Ammon's horn (tissue), 1 donor: ENCODE measurements at regions not wholly inside any gene's neighbourhood (a gene's known extent, or its start where the extent isn't known, plus 50 kb on each side); places are given as distances from the start of the nearest gene placed in this dataset.

Source experiments
- DNase-seq: peaks from one replicate; pipeline ENCODE4 v3.0.0-alpha.2; 2016; ENCODE audit warnings: low spot score

DNA sequence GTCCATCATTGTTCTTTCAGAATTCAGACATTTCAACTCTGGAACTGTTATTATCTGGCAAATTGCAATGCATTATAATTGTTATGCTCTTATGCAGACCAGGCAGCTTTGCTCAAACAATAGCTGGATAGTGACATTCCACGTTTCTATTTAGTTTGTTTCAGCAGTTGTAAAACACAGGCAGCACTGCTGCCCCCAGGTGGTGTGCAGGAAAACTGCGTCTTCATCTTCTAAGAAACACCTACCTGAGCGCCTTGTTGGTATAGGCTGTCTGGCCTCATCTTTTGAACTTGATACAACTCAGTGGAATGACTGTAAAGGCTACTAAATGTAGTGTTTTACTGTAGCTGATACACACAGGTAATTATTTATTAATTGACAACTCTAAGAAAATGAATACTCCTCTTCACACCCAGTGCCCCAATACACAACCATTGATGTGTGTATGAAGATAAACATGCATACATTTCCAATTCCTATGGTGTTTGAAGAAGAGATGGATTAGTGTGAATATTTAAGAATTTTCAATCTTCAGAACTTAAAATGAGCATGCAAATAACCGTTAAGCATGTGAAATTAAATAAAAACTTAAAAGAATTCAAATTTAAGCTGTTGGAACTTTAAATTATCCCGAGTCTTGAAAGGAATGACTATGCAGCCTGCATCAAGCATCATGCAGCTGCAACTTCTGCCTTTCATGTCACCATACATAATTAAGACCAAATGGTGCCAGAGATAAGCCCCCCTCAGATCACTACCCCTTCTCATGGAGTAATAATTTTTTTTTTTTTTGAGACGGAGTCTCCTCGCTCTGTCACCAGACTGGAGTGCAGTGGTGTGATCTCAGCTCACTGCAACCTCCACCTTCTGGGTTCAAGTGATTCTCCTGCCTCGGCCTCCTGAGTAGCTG is 85.6 kb downstream of the CD8B2 start:
- DNase-seq, result peak; percentile 40

DNA sequence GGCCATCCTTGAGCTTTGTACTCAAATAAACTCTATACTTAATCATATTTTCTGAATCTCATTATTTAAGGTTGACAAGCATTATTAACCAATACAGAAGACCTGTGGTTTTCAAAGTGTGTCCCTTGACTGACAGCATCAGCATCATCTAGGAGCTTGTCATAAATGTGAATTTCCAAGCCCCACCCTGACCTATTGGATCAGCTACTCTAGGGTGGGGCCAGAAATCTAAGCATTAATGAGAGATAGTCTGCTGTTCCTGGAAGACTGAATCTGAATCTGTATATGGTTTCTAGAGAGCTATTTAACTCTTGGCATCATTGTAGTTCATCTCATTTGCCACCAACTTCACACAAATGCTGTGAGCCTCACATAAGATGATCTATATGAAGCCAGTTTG is 86.6 kb downstream of the CD8B2 start:
- no peak for DNase-seq

DNA sequence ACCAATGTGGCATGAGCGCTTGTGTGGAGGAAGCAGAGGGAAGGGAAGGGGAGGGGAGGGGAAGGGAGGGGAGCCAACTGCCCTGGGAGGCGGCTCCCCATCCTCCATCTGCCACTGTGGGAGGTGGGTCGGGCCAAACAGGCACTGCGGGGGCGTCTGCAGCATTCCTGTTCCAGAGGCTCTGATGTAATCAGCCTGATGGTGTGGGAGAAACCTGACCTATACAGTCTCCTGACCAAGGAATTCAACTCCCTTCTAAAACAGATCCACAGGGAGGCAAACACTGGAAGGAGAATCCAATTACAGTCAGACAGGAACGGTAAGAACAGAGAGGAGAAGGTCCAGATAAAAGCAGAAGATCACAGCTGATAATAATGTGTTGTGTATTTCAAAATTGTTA is 88.8 kb downstream of the CD8B2 start:
- peak; percentile 16 for DNase-seq

DNA sequence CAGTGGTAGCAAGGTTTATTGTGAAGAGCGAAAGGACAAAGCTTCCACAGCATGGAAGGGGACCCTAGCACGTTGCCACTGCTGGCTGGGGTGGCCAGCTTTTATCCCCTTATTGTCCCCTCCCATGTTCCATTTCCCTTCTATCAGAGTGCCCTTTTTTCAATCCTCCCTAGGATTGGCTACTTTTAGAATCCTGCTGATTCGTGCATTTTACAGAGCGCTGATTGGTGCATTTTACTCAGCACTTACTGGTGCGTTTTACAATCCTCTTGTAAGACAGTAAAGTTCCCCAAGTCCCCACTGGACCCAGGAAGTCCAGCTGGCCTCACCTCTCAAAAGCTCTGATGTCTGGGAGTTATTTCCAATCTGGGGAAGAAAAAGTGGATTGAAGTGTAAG is 90.1 kb downstream of the CD8B2 start:
- no peak for DNase-seq

DNA sequence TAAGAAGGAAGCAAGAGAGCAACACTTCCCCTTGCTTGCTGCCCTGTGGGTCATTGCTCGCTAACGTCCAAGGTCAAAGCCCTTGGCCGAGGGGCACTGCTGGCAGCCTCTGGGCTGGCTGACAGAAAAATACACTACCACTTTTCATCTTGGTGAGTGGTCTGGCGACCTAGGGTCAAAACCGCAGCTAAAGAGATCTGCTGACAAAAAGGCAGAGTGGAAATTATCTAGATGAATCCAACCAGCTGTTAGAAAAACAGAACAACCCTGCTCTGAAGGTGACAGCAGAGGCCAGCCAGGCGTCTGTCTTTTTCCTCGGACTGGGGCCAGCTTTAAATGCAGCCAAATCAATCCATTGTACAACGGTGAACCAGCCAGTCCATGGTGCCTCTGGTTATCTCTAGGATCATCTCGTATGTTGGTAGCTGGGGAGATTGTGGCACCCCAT is 92.6 kb downstream of the CD8B2 start:
- DNase-seq, result no peak

DNA sequence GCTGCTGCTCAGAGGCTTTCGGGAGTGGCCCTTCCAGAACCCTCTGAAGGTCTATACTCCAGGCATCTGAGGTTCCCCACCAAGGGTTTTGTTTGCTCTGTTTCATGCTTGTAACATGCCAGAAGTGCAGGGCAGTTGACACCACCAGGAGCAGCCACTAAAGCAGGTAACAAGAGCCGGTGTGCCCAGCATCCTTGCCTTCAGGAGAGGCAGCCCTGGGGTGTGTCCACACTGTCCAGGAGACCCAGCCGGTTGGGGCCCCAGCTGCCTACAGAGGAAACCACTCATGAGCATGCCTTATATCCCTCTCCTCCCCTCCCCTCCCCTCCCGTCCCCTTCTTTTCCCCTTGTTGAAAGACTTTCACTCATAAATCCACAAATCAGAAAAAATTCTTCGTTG is 93.1 kb downstream of the CD8B2 start:
- no peak for DNase-seq

DNA sequence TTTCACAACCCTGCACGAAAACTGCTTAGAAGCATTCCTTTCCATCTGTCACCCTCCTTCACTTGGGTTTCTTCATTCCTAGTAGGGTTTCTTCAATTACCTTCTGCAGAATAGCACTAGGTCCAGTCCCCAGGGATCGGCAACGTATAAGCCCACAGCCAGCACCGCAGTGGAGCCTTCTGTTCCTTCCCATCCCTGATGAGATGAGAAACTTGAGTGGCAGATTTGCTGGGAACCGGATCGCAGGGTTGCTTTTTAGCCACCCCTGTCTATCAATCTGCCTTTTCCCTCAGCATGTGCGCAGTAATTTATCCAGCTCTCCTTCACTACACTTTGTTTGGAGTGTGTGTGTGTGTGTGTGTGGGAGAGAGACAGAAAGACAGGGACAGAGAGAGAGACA is 94.2 kb downstream of the CD8B2 start:
- DNase-seq, result no peak

DNA sequence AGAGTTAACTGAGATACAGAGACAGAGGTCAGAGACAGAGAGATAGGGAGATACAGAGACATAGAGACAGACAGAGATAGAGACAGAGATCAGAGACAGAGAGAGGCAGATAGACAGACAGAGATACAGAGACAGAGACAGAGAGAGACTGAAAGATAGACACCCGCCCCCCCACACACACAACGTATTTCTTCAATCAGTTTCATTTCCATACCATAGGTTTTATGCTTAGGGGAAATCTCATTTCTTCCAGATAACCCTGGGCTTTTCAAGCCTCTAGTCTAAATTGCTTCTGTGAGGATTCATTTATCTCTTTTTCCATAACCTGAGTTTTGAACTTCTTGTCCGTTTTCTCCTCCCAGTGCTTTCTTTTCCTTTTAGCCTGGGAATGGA is 94.6 kb downstream of the CD8B2 start:
- DNase-seq, result no peak

DNA sequence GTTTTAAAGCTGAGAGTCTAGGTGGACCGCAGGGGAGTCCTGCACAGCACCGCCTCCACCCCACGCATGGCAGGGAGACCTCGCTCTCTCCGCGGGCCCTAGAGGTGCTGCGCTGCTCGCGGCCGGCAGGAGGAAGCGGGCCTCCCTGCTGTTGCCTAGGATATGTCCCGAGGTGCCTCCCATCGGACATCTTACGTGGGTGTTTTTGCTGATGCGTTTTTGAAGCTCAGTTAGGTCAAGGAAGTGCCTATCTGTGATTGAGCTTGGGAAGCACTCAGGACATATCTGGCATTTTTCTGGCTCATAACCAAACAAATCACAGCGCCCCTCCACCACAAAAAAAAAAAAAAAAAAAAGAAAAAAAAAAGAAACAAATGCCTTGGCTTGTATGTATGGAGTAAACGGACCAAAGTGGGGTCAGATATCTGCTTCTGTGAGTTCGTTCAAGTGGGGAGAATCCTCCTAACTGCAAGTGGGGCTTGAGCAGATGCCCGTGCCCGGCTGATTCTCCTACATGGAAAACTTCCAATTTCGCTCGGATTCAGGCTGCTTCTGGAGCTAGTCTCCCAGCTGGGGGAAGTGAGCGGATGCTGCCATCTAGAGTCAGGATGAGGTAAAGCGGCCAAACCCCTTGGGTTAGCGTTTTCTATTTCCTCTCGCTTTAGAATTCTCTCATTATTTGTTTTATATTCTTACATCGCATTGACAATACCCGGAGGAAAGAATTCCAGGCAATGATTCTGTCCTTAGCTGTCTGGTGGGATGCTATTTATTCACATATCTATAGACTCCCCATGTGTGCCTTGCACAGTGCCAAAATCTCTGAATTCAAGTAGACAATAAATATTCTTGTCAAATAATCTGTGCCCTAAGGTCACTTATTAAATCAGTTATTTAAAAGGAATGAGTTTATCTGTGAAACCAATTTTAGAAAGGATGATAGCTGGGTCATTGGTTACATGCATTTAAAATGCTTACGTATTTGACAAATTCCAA is 95.3 kb downstream of the CD8B2 start:
- DNase-seq, result peak; percentile 91

DNA sequence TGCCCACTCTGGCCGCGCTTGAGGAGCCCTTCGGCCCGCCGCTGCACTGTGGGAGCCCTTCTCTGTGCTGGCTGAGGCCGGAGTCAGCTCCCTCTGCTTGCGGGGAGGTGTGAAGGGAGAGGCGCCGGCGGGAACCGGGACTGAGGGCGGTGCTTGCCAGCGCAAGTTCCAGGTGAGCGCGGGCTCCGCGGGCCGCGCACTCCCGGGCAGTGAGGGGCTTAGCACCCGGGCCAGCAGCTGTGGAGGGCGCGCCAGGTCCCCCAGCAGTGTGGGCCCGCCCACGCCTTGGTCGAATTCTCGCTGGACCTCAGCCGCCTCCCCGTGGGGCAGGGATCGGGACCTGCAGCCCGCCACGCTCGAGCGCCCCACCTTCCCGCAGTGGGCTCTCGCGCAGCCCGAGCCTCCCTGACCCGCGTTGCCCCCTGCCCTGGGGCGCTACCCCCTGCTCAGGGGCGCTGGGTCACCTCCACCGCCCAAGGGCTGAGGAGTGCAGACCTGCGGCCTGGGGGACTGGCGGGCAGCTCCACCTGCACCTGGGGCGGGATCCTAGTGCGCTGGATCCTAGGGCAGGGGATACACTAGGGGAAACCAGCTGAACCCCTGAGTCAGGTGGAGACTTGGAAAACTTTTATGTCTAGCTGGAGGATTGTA is 97.3 kb downstream of the CD8B2 start:
- no peak for DNase-seq

DNA sequence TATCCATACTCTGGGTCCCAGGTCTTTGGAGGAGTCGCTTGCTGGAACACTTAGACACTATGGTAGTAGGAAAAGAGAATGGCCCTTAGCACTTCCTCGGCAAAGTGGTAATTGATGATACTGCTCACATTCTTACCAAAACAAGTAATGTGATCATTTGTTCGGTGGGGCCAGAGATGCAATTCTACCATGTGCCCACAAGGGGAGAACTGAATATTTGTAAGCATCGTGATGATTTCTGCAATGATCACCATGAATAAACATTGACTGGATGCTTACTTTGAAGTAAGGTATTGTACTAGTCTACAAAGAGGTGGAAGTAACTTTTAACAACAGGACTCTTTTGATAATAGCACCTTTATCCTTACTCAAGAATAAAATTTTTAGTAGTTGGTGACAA is 109.7 kb downstream of the CD8B2 start:
- no peak for DNase-seq

DNA sequence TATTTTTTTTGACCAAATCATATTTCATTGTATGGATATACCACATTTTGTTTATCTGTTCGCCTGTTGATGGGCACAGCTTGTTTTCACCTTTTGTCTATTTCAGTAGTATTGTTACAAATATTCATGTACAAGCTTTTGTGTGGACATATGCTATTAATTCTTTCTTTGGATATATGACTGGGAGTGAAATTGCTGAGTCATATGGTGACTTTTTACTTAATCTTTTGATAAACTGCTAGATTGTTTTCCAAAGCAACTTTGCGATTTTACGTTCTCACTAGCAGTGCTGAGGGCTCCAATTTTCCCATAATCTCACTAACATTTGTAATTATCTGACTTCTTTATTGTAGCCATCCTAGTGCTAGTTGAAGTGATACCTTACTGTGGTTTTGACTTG is 112.4 kb downstream of the CD8B2 start:
- no peak for DNase-seq

DNA sequence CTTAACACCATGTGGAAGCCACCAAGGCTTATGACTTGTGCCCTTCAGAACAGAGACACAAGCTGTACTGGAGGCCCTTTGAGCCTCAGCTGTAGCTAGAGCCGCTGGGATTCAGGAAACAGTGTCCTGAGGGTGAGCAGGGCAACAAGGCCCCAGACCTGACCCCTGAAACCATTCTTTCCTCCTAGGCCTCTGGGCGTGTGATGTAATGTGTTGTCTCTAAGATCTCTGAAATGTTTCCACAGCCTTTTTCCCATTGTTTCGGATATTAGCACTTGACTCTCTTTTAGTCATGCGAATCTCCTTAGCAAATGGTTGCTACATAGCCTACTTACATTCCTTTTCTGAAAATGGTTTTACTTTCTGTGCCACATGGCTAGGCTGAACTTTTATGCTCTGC is 114.9 kb downstream of the CD8B2 start:
- no peak for DNase-seq

DNA sequence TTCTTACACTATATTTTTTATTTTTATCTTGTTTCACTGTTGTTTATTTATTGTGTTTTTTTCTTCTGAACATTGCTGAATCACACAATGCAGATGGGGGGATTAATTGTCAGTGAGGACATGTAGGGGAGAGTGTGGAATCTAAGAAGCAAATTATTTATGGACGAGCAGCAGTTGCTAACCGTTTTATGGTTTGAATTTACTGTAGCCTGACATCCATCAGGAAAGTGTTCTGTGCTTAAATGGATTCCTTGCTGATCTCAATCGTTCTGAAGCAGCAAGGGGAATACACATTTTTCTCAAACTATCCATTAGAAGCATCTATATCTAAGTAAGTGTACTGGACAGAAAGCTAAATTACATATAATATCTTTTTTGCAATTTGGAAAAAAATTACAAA is 119.5 kb downstream of the CD8B2 start:
- no peak for DNase-seq

DNA sequence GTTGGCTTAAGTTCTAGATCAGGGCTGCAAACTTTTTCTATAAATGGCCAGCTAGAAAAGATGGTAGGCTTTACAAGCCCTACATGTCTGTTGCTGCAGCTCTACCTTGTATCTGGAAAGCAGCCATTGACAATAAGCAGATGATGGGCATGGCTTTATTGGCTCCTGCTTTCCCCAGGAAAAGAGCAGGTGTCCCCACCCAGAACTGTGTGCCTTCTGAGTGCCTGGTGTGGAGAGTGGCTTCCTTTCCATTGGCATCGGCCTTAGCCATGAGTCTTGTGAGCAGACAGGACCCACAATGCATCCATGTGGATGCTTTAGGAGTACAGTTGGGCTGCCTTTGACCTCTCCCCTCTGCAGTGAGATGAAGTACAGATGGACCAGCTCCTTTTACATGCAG is 120.2 kb downstream of the CD8B2 start:
- DNase-seq, result no peak

DNA sequence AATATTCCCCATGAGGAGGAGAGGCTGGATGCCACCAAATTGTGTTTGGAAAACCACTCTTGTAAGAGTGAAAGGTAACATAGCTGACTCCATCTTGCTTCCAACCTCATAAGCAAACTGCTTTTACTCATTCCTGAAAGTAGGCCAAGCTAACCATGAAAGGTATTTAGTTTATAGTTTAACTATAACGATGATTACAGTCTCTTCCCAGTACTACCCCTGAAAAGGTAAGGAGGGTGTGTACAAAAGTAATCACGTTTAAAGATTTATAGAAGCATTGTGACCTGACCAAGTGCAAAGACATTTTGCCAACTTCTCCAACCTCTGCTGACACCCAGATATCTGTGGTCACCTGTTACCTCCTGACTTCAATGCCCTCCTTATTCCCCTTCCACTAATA is 122.6 kb downstream of the CD8B2 start:
- no peak for DNase-seq

DNA sequence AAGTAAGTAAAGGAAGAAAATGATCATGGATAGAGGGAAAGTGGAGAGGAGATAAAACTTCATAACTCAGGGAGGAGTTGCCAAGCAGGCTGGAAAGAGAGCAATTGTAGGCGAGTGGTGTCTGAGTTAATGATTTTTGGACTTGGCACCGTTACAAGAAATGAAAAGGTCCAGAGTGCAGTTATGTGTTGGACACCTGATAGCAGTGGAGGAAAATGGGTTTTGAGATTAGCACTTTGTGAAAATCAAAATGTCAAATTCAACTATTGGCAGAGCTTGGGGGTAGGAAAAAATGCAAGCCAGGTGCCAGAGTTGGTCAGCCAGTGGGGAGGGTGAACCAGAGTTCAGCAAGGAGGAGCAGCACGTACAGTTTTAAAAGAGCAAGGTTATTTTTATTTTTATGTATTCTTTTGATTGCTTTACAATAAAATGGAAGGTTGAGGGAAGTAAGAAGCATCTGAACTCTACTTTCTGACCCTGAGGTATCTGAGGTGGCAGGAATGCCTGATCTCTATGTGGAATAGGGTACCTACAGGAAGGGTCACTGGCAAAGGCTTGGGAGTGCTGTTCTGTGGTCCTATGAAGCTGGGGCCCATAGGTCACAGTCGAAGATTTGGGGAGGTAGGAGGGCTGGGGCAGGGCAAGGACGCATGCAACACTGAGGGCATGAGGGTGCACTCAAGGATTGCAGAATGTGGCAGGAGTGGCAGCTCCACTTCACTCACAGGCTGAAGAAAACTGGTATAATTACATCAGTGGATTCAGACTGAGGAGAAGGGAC is 127.5 kb downstream of the CD8B2 start:
- DNase-seq, result no peak

DNA sequence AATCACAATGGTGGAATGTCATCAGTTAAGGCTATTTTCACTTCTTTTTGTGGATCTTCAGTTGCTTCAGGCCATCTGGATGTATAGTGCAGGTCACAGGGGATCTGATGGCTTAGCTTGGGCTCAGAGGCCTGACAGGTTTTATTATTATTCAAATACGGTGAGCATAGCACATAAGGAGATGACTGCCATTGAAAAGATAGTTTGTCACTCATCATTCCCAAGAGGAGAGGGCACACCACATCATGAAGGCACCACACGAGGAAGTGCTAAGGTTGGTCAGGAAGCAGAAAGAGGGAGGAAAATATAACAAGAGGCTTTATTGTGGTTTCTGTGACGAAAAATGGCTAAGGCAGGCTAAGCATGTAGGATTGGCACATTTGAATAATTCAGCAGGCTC is 131.4 kb downstream of the CD8B2 start:
- DNase-seq, result no peak

DNA sequence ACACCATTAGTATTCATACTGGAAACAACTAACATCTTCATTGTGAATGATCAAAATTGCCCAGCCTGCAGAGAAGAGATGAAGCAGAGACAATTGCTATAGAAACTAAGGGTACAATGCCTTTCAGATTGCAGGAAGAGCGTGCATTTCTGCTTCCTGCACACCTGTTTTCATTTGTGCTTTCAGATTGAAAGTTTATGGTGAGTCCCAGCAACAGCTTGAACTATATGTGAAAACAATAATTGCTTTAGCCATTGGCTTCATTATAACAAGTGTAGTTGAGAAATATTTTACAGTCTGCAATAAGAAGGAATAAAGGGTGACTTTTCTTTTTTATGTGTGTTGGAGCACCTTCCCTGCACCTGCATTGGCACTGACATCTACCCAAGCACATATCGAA is 136.3 kb downstream of the CD8B2 start:
- no peak for DNase-seq

DNA sequence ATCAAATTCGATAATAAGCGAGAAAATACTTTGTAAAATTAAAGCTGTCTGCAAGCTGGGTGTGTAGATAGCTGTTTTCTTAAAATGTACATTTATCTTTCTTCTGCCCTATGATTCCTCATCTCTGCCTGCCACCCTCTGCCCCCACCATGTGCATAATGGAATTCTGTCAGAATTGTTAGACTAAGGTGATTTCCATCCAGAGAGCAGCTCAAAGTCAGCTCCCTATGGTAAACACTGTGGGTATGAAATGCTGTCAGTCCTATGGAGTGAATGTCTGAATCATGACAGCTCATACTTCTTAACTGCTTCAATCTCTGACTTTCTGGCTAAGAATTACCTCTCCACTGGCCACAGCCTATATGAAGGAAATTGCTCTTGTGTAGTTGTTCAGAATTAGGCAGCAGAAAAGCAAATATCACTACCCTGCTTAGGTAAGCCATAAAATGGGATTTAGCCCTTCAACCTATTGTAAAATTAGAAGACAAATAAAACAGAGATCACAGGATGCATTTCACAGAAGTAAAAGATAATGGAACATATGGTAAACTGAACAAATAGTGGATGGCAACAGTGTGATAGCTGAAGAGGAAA is 137.7 kb downstream of the CD8B2 start:
- DNase-seq, result no peak

DNA sequence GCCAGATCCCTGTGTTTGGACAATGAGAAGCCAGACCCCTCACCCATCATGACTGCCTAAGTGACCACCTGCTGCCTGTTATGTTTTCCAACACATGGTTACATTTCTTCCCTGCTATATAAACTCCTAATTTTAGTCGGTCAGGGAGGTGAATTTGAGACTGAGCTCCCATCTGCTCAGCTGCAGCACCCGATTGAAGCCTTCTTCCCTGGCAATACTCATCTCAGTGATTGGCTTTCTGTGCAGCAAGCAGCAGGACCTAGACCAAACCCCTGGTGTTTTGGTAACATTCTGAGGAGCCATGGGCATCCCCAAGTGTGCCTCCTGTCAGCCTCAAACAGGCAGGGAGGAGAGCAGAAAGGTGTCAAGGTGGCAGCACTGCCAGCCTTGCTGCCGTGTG is 141.2 kb downstream of the CD8B2 start:
- no peak for DNase-seq
